ENCODE measurements at regions not wholly inside any gene's neighbourhood (a gene's known extent, or its start where the extent isn't known, plus 50 kb on each side); places are given as distances from the start of the nearest gene placed in this dataset.
"Not testable (repeated sequence)": the region's sequence is repeated elsewhere in the genome, so short reads cannot be mapped to it uniquely, and the experiment has no call there.

DNA sequence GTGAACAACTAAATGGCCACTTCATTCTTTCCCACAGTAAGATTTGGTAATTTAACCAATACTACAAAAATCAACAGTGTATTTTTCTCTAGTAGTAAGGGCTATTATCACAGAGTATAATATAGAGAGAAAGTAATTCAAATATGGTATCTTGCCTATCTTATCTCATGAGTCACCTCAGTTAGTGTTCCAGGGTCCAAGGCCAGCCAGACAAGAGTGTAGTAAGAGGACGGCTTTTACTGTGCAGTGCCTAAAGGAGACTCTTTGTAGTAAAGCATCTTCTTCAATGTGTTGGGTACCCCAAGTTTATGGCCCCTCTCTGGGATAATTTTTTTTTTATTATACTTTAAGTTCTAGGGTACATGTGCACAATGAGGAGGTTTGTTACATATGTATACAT lies 607.4 kb downstream of the PKHD1 start:
- Histone ChIP-seq H3K9me3 (no peaks in the 10 kb centered on the region), H3K4me1 (no peaks in the 10 kb centered on the region), H3K36me3 (no peaks in the 10 kb centered on the region), H3K27ac (no peak overlapping the region), H3K4me3 (no peak overlapping the region), H3K27me3 (no peaks in the 10 kb centered on the region)
- no peak for TF ChIP-seq POLR2A (IDR thresholded peaks at IDR 0.05)
- TF ChIP-seq, protein P1, sequence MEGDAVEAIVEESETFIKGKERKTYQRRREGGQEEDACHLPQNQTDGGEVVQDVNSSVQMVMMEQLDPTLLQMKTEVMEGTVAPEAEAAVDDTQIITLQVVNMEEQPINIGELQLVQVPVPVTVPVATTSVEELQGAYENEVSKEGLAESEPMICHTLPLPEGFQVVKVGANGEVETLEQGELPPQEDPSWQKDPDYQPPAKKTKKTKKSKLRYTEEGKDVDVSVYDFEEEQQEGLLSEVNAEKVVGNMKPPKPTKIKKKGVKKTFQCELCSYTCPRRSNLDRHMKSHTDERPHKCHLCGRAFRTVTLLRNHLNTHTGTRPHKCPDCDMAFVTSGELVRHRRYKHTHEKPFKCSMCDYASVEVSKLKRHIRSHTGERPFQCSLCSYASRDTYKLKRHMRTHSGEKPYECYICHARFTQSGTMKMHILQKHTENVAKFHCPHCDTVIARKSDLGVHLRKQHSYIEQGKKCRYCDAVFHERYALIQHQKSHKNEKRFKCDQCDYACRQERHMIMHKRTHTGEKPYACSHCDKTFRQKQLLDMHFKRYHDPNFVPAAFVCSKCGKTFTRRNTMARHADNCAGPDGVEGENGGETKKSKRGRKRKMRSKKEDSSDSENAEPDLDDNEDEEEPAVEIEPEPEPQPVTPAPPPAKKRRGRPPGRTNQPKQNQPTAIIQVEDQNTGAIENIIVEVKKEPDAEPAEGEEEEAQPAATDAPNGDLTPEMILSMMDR (IDR thresholded peaks at IDR 0.05): no peak
- intact Hi-C loops (cut with DNase I): no loop called here
- 85 to 89% methylated on average over 1 of the region's 1 CpG for WGBS, 2 donors
- DNase-seq: no peak

DNA sequence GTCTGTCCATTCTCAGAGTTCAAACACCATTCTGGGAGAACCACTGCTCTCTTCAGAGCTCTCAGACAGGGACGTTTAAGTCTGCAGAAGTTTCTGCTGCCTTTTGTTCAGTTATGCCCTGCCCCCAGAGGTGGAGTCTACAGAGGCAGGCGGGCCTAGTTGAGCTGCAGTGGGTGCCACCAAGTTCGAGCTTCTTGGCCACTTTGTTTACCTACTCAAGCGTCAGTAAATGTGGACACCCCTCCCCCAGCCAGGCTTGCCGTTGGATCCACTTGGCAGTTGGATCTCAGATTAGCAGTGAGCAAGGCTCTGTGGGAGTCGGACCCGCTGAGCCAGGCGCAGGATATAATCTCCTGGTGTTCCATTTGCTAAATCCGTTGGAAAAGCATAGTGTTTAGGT lies 601.5 kb downstream of the PKHD1 start:
- H3K36me3 ChIP-seq; H3K4me1 ChIP-seq; H3K27me3 ChIP-seq; DNase-seq; H3K4me3 ChIP-seq; H3K27ac ChIP-seq; intact Hi-C loops (cut with DNase I); H3K9me3 ChIP-seq: not testable (repeated sequence)
- WGBS, 2 donors: 89 to 90% methylated on average over 5 to 7 of the region's 9 CpGs

DNA sequence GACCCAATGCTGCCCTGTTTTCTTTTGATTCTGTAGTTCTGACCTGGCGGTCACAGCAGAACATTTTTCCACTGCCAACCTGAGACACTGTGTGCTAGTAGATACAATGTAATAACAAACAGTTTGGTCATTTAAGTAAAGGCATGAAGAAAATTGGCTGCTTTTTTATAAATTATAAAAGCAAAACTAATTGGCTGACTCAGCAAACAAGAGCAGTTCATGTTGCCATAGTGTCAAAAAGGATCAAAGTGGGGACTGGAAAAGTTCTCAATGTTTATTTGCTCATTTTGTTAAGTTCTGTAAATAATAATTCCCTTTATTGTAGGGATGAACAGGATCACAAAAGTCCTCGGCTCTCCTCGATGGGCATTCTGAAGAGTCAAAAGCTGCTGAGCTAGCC lies 599.5 kb downstream of the PKHD1 start:
- no peak overlapping the region for H3K27ac ChIP-seq
- intact Hi-C loops (cut with DNase I): no loop called here
- no peak for TF ChIP-seq POLR2A (IDR thresholded peaks at IDR 0.05)
- TF ChIP-seq, protein P1 (IDR thresholded peaks at IDR 0.05): no peak
- no peaks in the 10 kb centered on the region for H3K4me1 ChIP-seq
- DNase-seq: no peak
- H3K4me3 ChIP-seq: no peak overlapping the region
- no peaks in the 10 kb centered on the region for H3K27me3 ChIP-seq
- 48 to 60% methylated on average over 3 of the region's 3 CpGs for WGBS, 2 donors
- H3K9me3 ChIP-seq: no peaks in the 10 kb centered on the region
- no peaks in the 10 kb centered on the region for H3K36me3 ChIP-seq

DNA sequence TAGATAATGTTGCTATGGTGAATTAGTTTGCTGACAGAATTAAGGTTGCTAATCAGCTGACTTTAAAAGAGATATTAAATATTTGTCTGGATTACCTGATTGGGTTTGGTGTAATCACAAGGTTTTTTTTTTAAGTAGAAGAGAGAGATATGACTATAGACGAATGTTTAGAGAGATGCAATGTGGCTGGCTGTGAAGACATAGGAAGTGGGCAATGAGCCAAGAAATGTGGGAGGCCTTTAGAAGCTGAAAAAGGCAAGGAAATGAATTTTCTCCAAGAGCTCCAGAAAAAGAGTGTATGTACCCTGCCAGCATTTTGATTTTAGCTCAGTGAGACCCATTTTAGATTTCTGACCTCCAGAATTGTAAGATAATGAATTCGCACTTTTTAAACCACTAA lies 598.3 kb downstream of the PKHD1 start:
- 60 to 69% methylated on average over 2 of the region's 2 CpGs for WGBS, 2 donors
- H3K4me3 ChIP-seq: no peak overlapping the region

DNA sequence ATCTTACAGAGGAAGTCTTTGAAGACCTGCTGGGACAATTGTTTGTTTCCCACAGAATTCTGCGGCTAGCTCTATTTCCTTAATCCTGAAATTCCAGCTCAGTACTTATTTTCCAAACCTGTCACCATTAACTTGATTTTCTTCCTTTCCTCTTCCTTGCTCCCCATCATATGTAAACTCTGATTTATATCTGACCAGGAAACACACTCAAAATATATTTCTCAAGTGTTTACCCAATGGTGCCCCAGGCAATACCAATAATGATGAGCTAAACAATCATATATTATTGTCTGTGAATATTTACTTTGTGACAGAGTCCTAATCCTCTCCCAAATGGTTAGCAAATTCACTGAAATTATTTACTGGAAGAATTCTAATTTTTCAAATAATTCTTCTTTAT lies 597.3 kb downstream of the PKHD1 start:
- Histone ChIP-seq H3K36me3 (no peaks in the 10 kb centered on the region), H3K9me3 (no peaks in the 10 kb centered on the region), H3K27me3 (no peaks in the 10 kb centered on the region), H3K4me3 (no peak overlapping the region), H3K27ac (no peak overlapping the region), H3K4me1 (peaks cover 0 to 16% (median 0%) of the 10 kb centered on the region in 3 donors)
- DNase-seq: no peak
- WGBS, 2 donors: 53 to 54% methylated on average over 1 of the region's 1 CpG
- intact Hi-C loops (cut with DNase I): no loop called here
- no peak for TF ChIP-seq POLR2A (IDR thresholded peaks at IDR 0.05)

More for the DNA sequence above, 598.3 kb downstream of the PKHD1 start:
- DNase-seq: no peak
- Histone ChIP-seq H3K27ac (no peak overlapping the region), H3K9me3 (no peaks in the 10 kb centered on the region), H3K27me3 (no peaks in the 10 kb centered on the region), H3K4me1 (peaks cover 0 to 6% (median 0%) of the 10 kb centered on the region in 3 donors), H3K36me3 (no peaks in the 10 kb centered on the region)
- no peak for TF ChIP-seq POLR2A (IDR thresholded peaks at IDR 0.05)
- TF ChIP-seq, protein P1 (IDR thresholded peaks at IDR 0.05): no peak
- intact Hi-C loops (cut with DNase I): no loop called here

DNA sequence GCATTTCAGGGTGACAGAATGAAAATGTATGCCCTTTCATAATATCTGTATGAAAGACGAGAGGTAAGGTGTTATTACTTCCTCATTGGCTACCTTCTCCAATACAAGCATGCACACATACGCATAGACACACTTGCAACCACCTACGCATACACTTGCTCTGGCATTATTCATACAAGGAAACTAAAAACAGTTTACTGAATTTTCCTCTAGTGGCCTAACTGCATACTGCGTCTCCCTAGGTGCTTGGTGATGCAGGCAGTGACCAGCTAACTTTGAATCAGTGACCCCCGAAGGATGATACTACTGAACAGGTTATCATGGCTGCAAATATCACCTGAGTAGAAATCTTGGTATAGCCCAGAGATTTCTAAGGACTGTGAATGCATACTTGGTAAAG lies 593.1 kb downstream of the PKHD1 start:
- Histone ChIP-seq H3K4me1 (peaks cover 0 to 27% (median 0%) of the 10 kb centered on the region in 3 donors), H3K9me3 (no peaks in the 10 kb centered on the region), H3K36me3 (no peaks in the 10 kb centered on the region), H3K27ac (peak overlapping the region in 2 of 4 donors; percentile 12 to 47), H3K4me3 (no peak overlapping the region), H3K27me3 (no peaks in the 10 kb centered on the region)
- TF ChIP-seq, protein P1 (IDR thresholded peaks at IDR 0.05): peak in 5 of 6 experiments; percentile 11 to 75 (median 52)
- TF ChIP-seq POLR2A (IDR thresholded peaks at IDR 0.05): no peak
- intact Hi-C loops (cut with DNase I): no loop called here
- DNase-seq: no peak
- 36 to 56% methylated on average over 4 to 5 of the region's 5 CpGs for whole genome bisulfite sequencing, 2 donors

All from esophagus squamous epithelium (tissue), 5 donors.